Lower leg skin (tissue), 3 donors: ENCODE measurements at regions not wholly inside any gene's neighbourhood (a gene's known extent, or its start where the extent isn't known, plus 50 kb on each side); places are given as distances from the start of the nearest gene placed in this dataset.

Experiments
- POLR2A ChIP-seq, 2 donors: fragments of 450-650 bp; IDR thresholded peaks; one replicate each; pipeline ENCODE4 v1.6.1; 2016 to 2017; ENCODE audit warnings: antibody characterized with exemption in 2 of 2, mild to moderate bottlenecking in 1 of 2, moderate library complexity in 1 of 2
- TF ChIP-seq, protein P1 (sequence below), 3 donors: fragments of 450-650 bp; IDR thresholded peaks; one replicate each; pipeline ENCODE4 v1.5.1; 2016; ENCODE audit warnings: antibody characterized with exemption in 3 of 3, mild to moderate bottlenecking in 3 of 3, moderate library complexity in 2 of 3

DNA sequence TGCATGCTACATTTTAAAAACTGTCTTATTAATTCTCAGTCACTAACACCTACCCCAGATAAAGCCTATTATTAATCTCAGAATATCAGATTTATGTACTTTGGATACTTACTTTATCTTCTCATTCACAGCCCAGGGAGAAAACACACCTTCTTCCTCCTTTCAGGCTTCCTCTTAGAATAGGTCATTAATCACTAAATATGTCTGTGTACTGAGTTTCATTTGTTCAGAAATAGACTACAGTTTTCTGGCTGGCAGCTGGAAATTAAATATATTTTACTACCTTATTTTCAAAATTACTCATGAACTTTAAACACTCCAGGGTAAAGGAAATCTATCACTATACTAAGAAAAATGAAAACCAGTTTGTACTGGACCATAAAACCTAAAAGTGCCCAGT is 147.7 kb upstream of the DST start:
- no peak for TF ChIP-seq POLR2A (IDR thresholded peaks at IDR 0.05)
- TF ChIP-seq, protein P1, sequence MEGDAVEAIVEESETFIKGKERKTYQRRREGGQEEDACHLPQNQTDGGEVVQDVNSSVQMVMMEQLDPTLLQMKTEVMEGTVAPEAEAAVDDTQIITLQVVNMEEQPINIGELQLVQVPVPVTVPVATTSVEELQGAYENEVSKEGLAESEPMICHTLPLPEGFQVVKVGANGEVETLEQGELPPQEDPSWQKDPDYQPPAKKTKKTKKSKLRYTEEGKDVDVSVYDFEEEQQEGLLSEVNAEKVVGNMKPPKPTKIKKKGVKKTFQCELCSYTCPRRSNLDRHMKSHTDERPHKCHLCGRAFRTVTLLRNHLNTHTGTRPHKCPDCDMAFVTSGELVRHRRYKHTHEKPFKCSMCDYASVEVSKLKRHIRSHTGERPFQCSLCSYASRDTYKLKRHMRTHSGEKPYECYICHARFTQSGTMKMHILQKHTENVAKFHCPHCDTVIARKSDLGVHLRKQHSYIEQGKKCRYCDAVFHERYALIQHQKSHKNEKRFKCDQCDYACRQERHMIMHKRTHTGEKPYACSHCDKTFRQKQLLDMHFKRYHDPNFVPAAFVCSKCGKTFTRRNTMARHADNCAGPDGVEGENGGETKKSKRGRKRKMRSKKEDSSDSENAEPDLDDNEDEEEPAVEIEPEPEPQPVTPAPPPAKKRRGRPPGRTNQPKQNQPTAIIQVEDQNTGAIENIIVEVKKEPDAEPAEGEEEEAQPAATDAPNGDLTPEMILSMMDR (IDR thresholded peaks at IDR 0.05), result no peak
